ENCODE measurements at regions not wholly inside any gene's neighbourhood (a gene's known extent, or its start where the extent isn't known, plus 50 kb on each side); places are given as distances from the start of the nearest gene placed in this dataset.
"Not testable (repeated sequence)": the region's sequence is repeated elsewhere in the genome, so short reads cannot be mapped to it uniquely, and the experiment has no call there.

- TF ChIP-seq CTCF (IDR thresholded peaks at IDR 0.05; ENCODE audit: borderline replicate concordance, control extremely low read depth, extremely low read depth, insufficient read depth, missing control alignments) = no peak
- in situ Hi-C loops (cut with MboI; ENCODE audit: low sequenced_read_pairs, unreplicated experiment) = no loop called here
Measured at GRCh38 chr20:1735417-1736089, 78.0 kb upstream of the SIRPG start.

GRCh38 chr20:1734269-1734858, 76.8 kb upstream of the SIRPG start:
- TF ChIP-seq CTCF (IDR thresholded peaks at IDR 0.05; ENCODE audit: borderline replicate concordance, control extremely low read depth, extremely low read depth, insufficient read depth, missing control alignments) = peak; percentile 32
- DNase-seq (ENCODE audit: low spot score) = peak; percentile 59
- in situ Hi-C loops (cut with MboI; ENCODE audit: low sequenced_read_pairs, unreplicated experiment) = no loop called here

More at GRCh38 chr20:1735417-1736089, 78.0 kb upstream of the SIRPG start:
- DNase-seq (ENCODE audit: low spot score) = no peak

- DNase-seq (ENCODE audit: low spot score); in situ Hi-C loops (cut with MboI; ENCODE audit: low sequenced_read_pairs, unreplicated experiment): not testable (repeated sequence)
Measured at GRCh38 chr20:1731828-1732375, 74.3 kb upstream of the SIRPG start.

GRCh38 chr20:1730981-1731711, 73.6 kb upstream of the SIRPG start:
- DNase-seq (ENCODE audit: low spot score); in situ Hi-C loops (cut with MboI; ENCODE audit: low sequenced_read_pairs, unreplicated experiment): not testable (repeated sequence)

GRCh38 chr20:1727303-1727702, 69.7 kb upstream of the SIRPG start:
- in situ Hi-C loops (cut with MboI; ENCODE audit: low sequenced_read_pairs, unreplicated experiment); DNase-seq (ENCODE audit: low spot score): not testable (repeated sequence)

- no peak for DNase-seq (ENCODE audit: low spot score)
- in situ Hi-C loops (cut with MboI; ENCODE audit: low sequenced_read_pairs, unreplicated experiment) = no loop called here
- no peak for TF ChIP-seq CTCF (IDR thresholded peaks at IDR 0.05; ENCODE audit: borderline replicate concordance, control extremely low read depth, extremely low read depth, insufficient read depth, missing control alignments)
Measured at GRCh38 chr20:1724901-1725300, 67.3 kb upstream of the SIRPG start.

- DNase-seq (ENCODE audit: low spot score) = no peak
- TF ChIP-seq CTCF (IDR thresholded peaks at IDR 0.05; ENCODE audit: borderline replicate concordance, control extremely low read depth, extremely low read depth, insufficient read depth, missing control alignments) = no peak
- in situ Hi-C loops (cut with MboI; ENCODE audit: low sequenced_read_pairs, unreplicated experiment) = no loop called here
Measured at GRCh38 chr20:1722513-1723050, 65.0 kb upstream of the SIRPG start.

Data from GM13976 (cell line).